ENCODE measurements at regions not wholly inside any gene's neighbourhood (a gene's known extent, or its start where the extent isn't known, plus 50 kb on each side); places are given as distances from the start of the nearest gene placed in this dataset.

- no peak for TF ChIP-seq CTCF (IDR thresholded peaks at IDR 0.05)
- TF ChIP-seq POLR2A (IDR thresholded peaks at IDR 0.05), result no peak
Observed at GRCh38 chr18:1653873-1654272, 749.2 kb downstream of the ADCYAP1 start.

Measured in esophagus squamous epithelium (tissue), 4 donors.